Esophagus squamous epithelium (tissue), 4 donors: ENCODE measurements at regions not wholly inside any gene's neighbourhood (a gene's known extent, or its start where the extent isn't known, plus 50 kb on each side); places are given as distances from the start of the nearest gene placed in this dataset.

Source experiments
- POLR2A ChIP-seq, 4 donors: fragments of 450-650 bp; IDR thresholded peaks; one replicate each; pipeline ENCODE4 v1.6.1; 2017; ENCODE audit warnings: antibody characterized with exemption in 4 of 4, mild to moderate bottlenecking in 4 of 4, moderate library complexity in 3 of 4
- TF ChIP-seq, protein P1 (sequence below), 6 experiments: fragments of 450-650 bp in 4 of 6; fragments of 200-600 bp in 2 of 6; sonication (generic) in 2 of 6; IDR thresholded peaks; one replicate each; pipeline ENCODE4 v1.5.1; 2016 to 2019; ENCODE audit warnings: antibody characterized with exemption in 6 of 6, mild to moderate bottlenecking in 4 of 6, moderate library complexity in 4 of 6

DNA sequence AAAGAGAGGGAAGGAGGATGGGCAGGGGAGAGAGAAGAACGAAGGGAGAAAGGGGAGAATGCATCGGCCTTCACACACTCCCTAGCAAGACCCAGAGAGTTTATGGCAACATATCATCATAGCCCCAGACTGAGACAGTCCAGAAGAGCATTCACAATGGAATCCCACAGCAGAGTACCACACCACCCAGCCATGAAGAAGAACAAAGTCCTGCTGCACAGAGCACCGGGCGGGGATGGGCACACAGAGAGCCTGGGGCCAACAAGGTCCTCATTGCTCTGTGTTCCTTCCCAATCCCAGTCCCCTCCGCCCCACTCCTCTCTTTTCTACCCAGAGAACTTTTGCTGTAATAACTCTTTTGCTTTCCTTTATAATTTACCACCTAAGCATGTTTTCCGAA, 118.1 kb upstream of the TMPRSS2 start:
- TF ChIP-seq POLR2A (IDR thresholded peaks at IDR 0.05), result no peak
- TF ChIP-seq, protein P1, sequence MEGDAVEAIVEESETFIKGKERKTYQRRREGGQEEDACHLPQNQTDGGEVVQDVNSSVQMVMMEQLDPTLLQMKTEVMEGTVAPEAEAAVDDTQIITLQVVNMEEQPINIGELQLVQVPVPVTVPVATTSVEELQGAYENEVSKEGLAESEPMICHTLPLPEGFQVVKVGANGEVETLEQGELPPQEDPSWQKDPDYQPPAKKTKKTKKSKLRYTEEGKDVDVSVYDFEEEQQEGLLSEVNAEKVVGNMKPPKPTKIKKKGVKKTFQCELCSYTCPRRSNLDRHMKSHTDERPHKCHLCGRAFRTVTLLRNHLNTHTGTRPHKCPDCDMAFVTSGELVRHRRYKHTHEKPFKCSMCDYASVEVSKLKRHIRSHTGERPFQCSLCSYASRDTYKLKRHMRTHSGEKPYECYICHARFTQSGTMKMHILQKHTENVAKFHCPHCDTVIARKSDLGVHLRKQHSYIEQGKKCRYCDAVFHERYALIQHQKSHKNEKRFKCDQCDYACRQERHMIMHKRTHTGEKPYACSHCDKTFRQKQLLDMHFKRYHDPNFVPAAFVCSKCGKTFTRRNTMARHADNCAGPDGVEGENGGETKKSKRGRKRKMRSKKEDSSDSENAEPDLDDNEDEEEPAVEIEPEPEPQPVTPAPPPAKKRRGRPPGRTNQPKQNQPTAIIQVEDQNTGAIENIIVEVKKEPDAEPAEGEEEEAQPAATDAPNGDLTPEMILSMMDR (IDR thresholded peaks at IDR 0.05), result no peak
